ENCODE measurements at regions not wholly inside any gene's neighbourhood (a gene's known extent, or its start where the extent isn't known, plus 50 kb on each side); places are given as distances from the start of the nearest gene placed in this dataset.
"Not testable (repeated sequence)": the region's sequence is repeated elsewhere in the genome, so short reads cannot be mapped to it uniquely, and the experiment has no call there.

DNA sequence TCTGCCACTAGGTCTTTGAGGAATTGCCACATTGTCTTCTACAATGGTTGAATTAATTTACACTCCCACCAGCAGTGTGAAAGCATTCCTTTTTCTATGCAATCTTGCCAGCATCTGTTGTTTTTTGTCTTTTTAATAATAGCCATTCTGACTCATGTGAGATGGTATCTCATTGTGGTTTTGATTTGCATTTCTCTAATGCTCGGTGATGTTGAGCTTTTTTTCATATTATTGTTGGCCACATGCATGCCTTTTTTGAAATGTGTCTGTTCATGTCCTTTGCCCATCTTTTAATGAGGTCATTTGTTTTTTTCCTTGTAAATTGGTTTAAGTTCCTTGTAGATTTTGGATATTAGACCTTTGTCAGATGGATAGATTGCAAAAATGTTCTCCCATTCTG lies 661.8 kb downstream of the GLUD2 start:
- DNase-seq, result not testable (repeated sequence)

DNA sequence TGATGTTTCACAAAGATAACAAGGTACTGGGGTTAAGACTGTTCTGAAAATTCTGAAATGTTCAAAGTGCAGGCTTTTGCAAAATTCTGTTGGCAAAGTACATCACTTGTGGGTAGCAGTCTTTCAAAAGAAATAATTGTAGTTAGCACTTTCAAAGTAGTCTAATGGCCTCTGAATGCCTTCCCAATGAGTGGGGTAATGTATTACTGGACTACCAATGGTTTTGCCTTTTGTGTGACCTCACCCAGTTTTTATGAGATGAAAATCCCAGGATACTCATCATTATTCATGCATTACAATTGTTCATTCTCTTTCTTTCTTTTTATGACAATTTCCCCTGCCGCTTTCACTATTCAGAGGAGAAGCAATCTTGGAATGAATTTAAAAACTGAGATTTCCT lies 686.1 kb downstream of the GLUD2 start:
- DNase-seq, result no peak

- DNase-seq, result no peak
Observed at GRCh38 chrX:121746105-121746504, 698.7 kb downstream of the GLUD2 start.

DNA sequence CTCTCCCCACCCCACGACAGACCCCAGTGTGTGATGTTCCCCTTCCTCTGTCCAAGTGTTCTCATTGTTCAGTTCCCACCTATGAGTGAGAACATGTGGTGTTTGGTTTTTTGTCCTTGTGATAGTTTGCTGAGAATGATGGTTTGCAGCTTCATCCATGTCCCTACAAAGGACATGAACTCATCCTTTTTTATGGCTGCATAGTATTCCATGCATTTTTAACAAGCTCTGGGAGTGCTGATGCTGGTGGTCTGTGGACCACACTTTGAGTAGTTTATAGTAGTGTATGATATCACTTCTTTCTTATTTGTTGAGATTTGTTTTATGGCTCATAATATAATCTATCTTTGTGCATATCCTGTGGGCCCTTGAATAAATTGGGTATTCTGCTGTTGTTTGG lies 706.2 kb downstream of the GLUD2 start:
- DNase-seq, result not testable (repeated sequence)

GRCh38 chrX:121754301-121754700 lies 706.9 kb downstream of the GLUD2 start:
- no peak for DNase-seq

- DNase-seq, result no peak
Observed at GRCh38 chrX:121755541-121755940, 708.1 kb downstream of the GLUD2 start.

GRCh38 chrX:121761845-121762244 lies 714.4 kb downstream of the GLUD2 start:
- DNase-seq, result no peak

GRCh38 chrX:121763671-121764070 lies 716.3 kb downstream of the GLUD2 start:
- no peak for DNase-seq

- not testable (repeated sequence) for DNase-seq
Observed at GRCh38 chrX:121768210-121768609, 720.8 kb downstream of the GLUD2 start.

- DNase-seq, result no peak
Observed at GRCh38 chrX:121781991-121782390, 734.6 kb downstream of the GLUD2 start.

- no peak for DNase-seq
Observed at GRCh38 chrX:121782544-121782943, 735.1 kb downstream of the GLUD2 start.

DNA sequence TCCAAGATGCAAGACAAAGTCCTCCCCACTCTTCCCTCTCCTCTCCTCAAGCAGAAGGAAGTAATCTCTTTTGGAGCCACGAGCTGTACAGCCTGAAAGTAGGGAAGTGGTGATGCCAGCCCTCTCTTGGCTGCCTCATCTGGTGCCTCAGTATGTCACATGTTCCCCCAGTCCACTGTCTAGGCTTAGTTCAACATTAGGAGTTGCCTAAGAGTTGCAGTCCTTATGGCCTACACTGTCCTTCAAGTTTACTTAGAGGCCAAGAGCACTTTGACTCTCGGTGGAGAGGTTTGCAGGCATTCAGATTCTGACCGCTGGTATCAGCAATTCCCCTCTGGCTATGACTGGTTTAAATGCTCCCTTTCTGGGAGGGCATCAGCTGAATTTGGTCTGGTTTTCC lies 735.6 kb downstream of the GLUD2 start:
- DNase-seq, result no peak

DNA sequence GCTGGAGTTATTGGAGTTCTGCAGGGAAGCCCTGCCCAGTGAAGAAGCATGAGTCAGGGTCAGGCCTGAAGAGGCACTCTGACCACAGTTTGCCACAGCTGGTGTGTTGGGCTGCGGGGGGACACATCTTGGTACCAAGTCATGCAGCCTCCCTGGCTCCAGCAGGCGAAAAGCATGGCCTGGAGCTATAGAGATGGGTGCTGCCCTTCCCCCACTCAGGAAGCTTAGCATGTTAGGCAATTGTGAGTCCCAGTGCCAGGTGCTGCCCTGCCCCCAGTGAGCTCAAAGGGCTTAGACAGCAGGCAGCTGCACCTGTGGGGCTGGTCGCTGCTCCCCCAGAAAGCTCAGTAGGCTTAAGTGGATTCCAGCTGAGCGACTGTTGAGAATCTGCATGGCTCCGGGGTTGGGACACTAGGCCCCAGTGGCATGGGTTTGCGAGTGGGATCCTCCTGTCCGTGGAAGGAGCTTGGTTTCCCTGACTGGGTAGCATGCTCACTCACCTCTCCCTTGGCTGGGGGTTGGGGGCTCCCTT lies 755.5 kb downstream of the GLUD2 start:
- no peak for DNase-seq

DNA sequence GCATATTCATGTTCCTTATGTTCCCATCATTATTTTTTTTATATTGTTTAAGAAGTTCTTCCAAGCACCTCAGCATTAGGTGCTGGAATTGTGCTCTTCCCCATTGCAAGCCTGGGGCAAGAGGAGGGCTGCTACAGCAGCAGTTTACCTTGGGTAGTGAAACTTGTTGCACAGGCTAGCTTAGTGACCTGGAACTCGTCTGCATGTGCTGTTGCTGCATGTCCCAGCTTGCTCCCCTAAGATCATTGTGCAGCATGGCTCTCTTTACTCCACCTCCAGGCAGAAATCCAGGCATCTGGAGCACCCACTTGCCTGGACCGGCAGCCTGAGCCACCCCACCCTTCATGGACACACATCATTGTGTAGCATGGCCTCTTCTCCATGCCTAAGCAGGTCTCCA lies 776.0 kb downstream of the GLUD2 start:
- no peak for DNase-seq

GRCh38 chrX:121831601-121832000 lies 784.2 kb downstream of the GLUD2 start:
- no peak for DNase-seq

GRCh38 chrX:121832446-121832845 lies 785.0 kb downstream of the GLUD2 start:
- DNase-seq, result no peak

DNA sequence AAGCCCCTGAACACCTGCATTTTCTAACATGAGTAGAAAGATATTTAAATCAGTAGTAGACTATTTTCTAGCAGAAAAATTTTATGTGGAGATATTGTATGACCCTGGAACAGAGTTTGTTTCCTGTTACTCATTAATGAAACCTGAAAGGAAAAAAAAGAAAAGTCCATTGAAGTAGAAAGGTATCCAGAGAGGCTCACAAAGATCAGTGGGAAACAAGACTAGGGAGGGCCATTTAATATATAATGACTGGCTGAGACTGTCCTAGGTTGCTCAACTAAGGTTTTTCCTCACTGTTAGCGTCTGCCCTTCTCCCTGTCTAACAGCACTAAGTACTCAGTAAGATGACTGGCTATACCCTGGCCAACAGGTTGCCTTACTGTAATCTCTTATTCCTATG lies 788.6 kb downstream of the GLUD2 start:
- DNase-seq, result no peak

DNA sequence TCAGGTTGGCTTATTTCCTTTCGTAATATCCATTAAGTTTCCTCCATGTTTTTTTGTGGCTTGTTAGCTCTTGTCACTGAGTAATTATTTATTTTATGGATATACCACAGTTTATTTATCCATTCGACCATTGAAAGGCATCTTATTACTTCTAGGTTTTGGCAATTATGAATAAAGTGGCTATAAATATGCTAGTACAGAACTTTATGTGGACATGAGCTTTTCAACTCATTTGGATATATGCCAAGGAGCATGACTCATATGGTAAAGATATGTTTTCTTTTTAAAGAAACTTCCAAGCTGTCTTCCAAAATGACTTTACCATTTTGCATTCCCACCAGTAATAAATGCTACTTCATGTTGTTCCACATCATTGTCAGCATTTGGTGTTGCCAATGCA lies 803.6 kb downstream of the GLUD2 start:
- no peak for DNase-seq

DNA sequence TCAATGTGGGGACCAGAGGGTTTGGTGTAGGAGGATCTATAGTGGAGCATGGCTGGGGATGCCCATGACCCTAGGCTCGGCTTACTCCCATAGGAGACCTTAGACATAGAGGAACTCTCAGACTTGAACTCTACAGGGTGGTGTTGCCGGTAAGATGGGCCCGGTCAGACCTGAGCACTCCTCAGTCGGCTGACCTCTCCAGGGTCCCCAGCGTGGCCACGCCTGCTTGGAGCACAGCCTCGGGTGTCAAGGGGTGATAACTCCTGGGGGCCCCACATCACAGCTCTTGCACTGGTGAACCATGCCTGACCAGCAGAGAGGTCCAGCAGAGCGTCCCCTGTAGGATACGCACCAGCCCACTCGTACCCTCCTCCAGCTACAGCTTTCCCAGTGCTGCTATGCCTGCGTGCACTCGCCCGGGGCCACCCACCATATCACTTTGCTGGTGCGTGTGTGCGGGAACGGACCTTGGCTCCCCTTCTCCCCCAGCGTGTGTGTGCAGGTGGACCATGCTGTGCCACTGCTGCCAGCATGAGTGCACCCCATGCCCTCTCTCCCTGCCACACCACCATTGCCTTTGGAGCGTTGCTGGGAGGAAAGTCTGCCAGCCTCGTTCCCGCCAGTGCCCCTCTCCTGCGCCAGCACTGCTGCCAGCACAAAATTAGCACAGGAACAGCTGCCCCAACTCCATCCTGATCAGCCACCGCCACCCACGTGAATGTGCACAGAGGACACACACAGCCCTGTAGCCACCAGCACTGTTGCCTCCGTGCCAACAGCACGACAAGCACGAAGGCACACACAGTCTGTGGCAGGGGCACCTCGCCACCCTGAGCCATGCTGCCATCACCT lies 806.6 kb downstream of the GLUD2 start:
- no peak for DNase-seq

GRCh38 chrX:121854614-121854911 lies 807.2 kb downstream of the GLUD2 start:
- DNase-seq, result no peak

GRCh38 chrX:121858867-121859647 lies 811.6 kb downstream of the GLUD2 start:
- DNase-seq, result no peak

DNA sequence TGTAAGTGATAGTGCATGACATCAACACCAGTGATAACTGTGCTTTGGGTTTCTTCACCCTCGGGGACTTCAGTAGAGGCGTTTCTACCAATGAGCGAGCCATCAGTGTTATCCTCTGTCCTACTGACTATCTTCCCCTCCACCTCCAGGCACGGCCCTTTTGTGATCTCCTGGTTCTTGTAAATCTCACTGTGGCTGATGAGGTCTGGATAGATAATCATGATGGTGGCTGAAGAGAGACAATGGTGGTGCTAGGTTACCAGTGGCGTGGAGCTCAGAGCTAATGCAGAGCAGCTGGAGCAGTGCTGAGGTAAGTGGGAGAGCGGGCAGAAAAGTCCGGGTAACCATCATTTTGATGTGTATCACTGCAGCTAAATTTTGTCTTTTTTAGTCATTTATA lies 816.6 kb downstream of the GLUD2 start:
- no peak for DNase-seq

DNA sequence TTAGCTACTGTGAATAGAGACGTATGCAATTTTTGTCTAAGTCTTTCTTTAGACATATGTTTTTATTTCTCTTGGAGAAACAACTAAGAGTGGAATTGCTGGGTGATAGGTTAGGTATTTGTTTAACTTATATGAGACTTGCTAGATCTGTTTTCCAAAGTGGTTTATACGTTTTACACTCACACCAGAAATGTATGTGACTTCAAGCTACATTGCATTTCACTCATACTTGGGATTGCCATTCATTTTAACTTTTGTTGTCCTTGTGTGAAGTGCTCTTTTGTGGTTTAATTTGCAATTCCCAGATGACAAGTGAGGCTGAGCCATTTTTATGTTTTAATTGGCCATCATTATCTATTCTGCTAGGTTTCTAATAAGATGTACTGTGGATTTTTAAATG lies 817.2 kb downstream of the GLUD2 start:
- no peak for DNase-seq

DNA sequence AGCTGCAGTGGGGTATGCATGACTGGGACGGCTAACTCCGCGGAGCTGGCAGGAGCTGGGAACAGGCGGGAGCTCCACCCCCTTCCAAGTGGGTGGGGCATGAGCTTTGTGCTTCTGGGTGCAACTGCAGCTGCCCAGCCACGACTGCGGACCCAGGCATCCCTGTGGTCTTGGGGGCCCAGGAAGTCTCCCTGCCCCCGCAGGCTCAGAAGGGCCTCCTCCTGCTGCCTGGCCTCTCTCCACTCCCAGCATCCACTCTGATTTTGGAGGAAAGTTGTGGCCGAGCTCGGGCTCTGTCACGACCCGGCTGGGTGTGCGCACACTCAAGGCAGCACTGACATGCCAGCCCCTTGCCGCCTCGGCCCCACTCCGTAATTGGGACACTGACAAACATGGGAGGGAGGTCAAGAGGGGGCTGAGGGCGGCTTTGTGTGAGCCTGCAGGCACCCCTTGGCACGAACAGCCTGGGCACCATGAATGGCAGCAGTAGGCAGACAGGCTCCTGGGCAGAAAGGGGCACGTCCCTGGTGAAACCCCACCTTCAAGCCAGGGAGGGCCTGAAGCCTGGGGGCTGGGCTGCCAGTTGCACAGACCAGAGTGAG lies 822.6 kb downstream of the GLUD2 start:
- DNase-seq, result no peak
